Nephron progenitor cell (in vitro differentiated cells): ENCODE measurements at regions not wholly inside any gene's neighbourhood (a gene's known extent, or its start where the extent isn't known, plus 50 kb on each side); places are given as distances from the start of the nearest gene placed in this dataset.
"Not testable (repeated sequence)": the region's sequence is repeated elsewhere in the genome, so short reads cannot be mapped to it uniquely, and the experiment has no call there.

Source experiments
- DNase-seq: peaks from one replicate; pipeline ENCODE4 v3.0.0; 2021
- H3K27ac Mint-ChIP-seq: 2 replicates; pipeline ENCODE4 v1.8.0; 2021; ENCODE audit warnings: mild to moderate bottlenecking, moderate library complexity, mixed read lengths
- H3K27me3 Mint-ChIP-seq: 2 replicates; pipeline ENCODE4 v1.8.0; 2021; ENCODE audit warnings: mild to moderate bottlenecking, low read depth, mixed read lengths; ENCODE audit not compliant: poor library complexity
- H3K36me3 Mint-ChIP-seq: 2 replicates; pipeline ENCODE4 v1.8.0; 2021; ENCODE audit warnings: low read depth, mixed read lengths
- H3K4me1 Mint-ChIP-seq: 2 replicates; pipeline ENCODE4 v1.8.0; 2021; ENCODE audit warnings: mixed read lengths
- H3K4me3 Mint-ChIP-seq: 2 replicates; pipeline ENCODE4 v1.8.0; 2021; ENCODE audit warnings: mild to moderate bottlenecking, moderate library complexity, mixed read lengths
- H3K9me3 Mint-ChIP-seq: 2 replicates; pipeline ENCODE4 v1.8.0; 2021; ENCODE audit warnings: mild to moderate bottlenecking, moderate library complexity, mixed read lengths
- CTCF ChIP-seq: fragments of 200-600 bp; sonication (generic); IDR thresholded peaks from 2 replicates; pipeline ENCODE4 v1.5.0; 2021; ENCODE audit warnings: antibody characterized with exemption

GRCh38 chr12:119931402-119931801 lies 54.3 kb upstream of the CIT start:
- Mint-ChIP-seq H3K36me3 (no peaks in the 10 kb centered on the region), H3K4me1 (no peaks in the 10 kb centered on the region), H3K27ac (no peak overlapping the region), H3K9me3 (no peaks in the 10 kb centered on the region), H3K4me3 (no peak overlapping the region), H3K27me3 (peaks cover 17% of the 10 kb centered on the region)
- no peak for DNase-seq
- no peak for TF ChIP-seq CTCF

GRCh38 chr12:119932921-119933320 lies 55.8 kb upstream of the CIT start:
- DNase-seq, result no peak
- TF ChIP-seq CTCF, result no peak

GRCh38 chr12:119934780-119935179 lies 54.3 kb upstream of the BICDL1 start:
- not testable (repeated sequence) for H3K9me3 Mint-ChIP-seq, H3K4me3 Mint-ChIP-seq, DNase-seq, H3K4me1 Mint-ChIP-seq, H3K36me3 Mint-ChIP-seq
- Mint-ChIP-seq H3K27me3 (peaks cover 17% of the 10 kb centered on the region), H3K27ac (peak overlapping the region; percentile 45)

More at GRCh38 chr12:119932921-119933320, 55.8 kb upstream of the CIT start:
- H3K4me1 Mint-ChIP-seq, result no peaks in the 10 kb centered on the region
- peaks cover 17% of the 10 kb centered on the region for H3K27me3 Mint-ChIP-seq
- no peaks in the 10 kb centered on the region for H3K9me3 Mint-ChIP-seq
- no peak overlapping the region for H3K4me3 Mint-ChIP-seq
- H3K27ac Mint-ChIP-seq, result peak overlapping the region; percentile 23
- no peaks in the 10 kb centered on the region for H3K36me3 Mint-ChIP-seq

GRCh38 chr12:119936705-119937311 lies 52.2 kb upstream of the BICDL1 start:
- Mint-ChIP-seq H3K4me1 (no peaks in the 10 kb centered on the region), H3K4me3 (no peak overlapping the region), H3K27me3 (peaks cover 11% of the 10 kb centered on the region), H3K27ac (no peak overlapping the region), H3K9me3 (no peaks in the 10 kb centered on the region), H3K36me3 (no peaks in the 10 kb centered on the region)
- TF ChIP-seq CTCF, result no peak
- DNase-seq, result no peak

- Mint-ChIP-seq H3K4me1 (no peaks in the 10 kb centered on the region), H3K9me3 (no peaks in the 10 kb centered on the region), H3K27ac (no peak overlapping the region), H3K27me3 (peaks cover 8% of the 10 kb centered on the region), H3K4me3 (no peak overlapping the region), H3K36me3 (no peaks in the 10 kb centered on the region)
- peak; percentile 90 for TF ChIP-seq CTCF
- peak; percentile 78 for DNase-seq
Observed at GRCh38 chr12:119938049-119938667, 50.9 kb upstream of the BICDL1 start.
